ENCODE measurements at regions not wholly inside any gene's neighbourhood (a gene's known extent, or its start where the extent isn't known, plus 50 kb on each side); places are given as distances from the start of the nearest gene placed in this dataset.

GRCh38 chr17:72523491-72523890 is 402.7 kb downstream of the SOX9 start:
- no peak for DNase-seq (ENCODE audit: low read depth)

GRCh38 chr17:72525225-72526015 is 404.6 kb downstream of the SOX9 start:
- no peak for DNase-seq (ENCODE audit: low read depth)

GRCh38 chr17:72526769-72527168 is 405.9 kb downstream of the SOX9 start:
- no peak for DNase-seq (ENCODE audit: low read depth)

- no peak for DNase-seq (ENCODE audit: low read depth)
Observed at GRCh38 chr17:72527789-72528188, 407.0 kb downstream of the SOX9 start.

DNA sequence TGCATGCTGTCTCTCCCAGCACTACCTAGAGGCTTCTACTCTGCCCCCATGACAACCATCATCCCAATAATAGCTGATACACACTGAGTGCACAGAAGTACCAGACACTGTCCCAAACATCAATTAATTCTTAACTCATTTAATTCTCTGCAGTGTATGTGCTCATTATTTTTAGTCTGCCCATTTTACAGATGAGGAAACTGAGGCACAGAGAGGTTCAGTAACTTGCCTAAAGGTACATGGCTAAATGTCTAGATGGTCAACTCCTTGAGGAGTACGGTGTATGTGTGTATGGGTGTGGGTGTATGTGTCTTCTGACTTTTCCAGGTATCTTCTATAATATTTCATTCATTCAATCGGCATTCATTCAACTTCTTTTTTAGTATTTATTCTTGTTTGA is 407.9 kb downstream of the SOX9 start:
- no peak for DNase-seq (ENCODE audit: low read depth)

- DNase-seq (ENCODE audit: low read depth): no peak
Observed at GRCh38 chr17:72529386-72529785, 408.6 kb downstream of the SOX9 start.

- no peak for DNase-seq (ENCODE audit: low read depth)
Observed at GRCh38 chr17:72530454-72530853, 409.6 kb downstream of the SOX9 start.

DNA sequence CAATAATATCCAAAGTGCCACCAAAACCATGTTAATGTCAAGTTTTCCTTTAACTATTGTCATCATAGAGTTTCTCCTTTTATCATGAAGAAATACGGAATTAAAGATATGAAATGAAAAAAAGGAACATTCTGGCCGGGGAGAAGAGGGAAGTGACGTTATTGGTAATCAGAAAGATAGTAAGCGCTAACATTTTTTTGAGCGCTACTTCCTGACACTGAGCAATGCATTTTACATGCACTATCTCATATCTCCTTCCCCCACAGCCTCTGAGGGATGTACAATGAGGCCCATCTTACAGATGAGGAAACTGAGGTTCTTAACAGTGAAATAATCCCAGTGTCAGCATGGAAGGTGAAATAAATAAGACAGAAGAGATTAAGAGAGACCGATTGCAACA is 410.9 kb downstream of the SOX9 start:
- DNase-seq (ENCODE audit: low read depth): no peak

- no peak for DNase-seq (ENCODE audit: low read depth)
Observed at GRCh38 chr17:72534265-72534664, 413.4 kb downstream of the SOX9 start.

DNA sequence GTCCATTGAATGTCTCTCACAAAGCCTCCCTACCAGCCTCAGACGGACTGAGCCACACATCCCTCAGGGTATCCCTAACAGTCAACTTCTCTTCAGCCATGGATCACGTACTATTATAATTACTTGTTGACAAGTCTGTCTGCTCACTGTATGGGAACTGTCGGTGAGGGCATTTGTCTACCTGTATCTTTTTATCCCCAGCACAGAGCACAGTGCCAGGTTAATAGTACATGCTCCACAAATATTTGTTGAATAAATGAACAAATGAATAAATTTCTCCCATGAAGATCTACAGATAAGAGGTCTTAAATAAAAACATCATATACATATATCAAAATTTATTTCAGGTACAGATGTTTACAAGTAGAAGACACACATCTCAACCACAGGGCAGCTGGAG is 414.0 kb downstream of the SOX9 start:
- DNase-seq (ENCODE audit: low read depth): no peak

DNA sequence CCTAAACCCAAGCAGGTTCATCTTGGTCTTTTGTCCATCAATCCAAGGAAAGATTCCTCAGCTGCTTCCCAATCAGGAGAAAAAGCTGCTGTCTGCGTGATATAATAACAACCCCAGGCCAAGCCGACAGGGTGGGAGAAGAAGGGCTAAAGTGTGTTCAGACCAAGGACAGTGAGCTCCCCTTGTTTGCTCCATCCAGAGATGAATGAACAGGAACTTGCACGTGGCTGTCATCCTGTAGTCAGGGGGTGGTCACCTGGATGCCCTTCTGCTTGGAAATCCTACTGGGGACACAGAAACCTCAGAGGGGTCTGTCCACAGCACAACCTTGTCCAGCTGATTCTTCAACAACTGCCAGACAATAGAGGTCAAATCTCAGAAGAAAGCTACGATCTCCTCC is 414.5 kb downstream of the SOX9 start:
- DNase-seq (ENCODE audit: low read depth): no peak

DNA sequence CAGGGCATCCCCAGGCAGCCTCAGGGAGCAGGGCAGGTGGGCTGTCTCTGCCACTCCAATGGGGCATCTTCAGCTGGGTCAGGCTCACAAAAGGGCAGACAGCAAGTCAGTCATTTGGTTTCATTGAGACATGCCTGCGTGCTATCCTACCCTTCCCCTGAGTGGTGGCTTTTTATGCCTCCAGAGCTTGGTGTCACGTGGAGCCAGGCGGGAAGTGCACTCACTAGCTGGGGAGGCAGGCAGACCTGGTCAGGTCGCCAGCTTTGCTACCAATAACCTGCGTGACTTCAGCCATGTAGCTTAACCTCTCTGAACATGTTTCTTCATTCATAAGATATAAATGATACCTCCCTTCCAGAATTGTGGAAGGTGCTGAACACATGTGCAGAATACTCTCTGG is 415.0 kb downstream of the SOX9 start:
- DNase-seq (ENCODE audit: low read depth): no peak

DNA sequence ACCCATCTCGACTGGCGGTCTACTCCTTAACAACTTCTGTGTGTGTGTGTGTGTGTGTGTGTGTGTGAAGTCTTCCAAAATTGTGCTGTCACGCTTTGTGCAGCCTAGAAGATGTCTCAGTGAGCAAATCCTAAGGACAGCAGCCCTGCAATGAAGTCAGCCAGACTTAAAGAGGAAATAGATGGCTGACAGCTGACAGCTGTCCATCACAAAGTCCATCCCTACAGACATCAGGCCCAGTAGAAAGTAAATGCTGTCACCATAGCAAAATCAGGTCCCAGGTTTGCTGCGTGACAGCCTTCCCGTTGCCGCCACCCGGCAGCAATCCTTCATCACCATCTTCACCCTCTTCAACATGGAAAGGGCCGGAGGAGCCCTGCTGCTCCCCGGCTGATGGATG is 416.0 kb downstream of the SOX9 start:
- DNase-seq (ENCODE audit: low read depth): no peak

- DNase-seq (ENCODE audit: low read depth): no peak
Observed at GRCh38 chr17:72538443-72538842, 417.6 kb downstream of the SOX9 start.

DNA sequence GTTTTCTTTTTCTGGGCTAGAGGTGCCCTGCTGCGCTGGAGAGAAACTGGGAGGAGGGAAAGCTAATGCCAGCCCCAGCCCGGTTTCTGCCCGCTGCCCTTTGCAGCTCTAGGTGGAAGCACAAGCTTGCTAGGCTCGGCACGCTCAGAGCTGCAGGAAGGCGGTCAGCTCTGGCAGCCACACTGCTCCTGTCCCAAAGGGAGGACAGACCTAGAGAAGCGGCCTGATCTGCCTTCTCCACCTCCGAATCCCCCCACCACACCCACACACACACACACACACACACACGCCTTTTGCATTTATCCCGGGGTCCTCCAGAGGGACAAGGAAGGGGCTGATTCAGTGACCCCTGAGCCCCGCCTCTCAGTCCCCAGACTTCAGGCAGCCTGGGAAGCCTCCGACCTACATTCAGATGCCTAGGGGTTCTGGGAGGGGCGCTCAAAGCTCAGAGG is 418.1 kb downstream of the SOX9 start:
- DNase-seq (ENCODE audit: low read depth): no peak

DNA sequence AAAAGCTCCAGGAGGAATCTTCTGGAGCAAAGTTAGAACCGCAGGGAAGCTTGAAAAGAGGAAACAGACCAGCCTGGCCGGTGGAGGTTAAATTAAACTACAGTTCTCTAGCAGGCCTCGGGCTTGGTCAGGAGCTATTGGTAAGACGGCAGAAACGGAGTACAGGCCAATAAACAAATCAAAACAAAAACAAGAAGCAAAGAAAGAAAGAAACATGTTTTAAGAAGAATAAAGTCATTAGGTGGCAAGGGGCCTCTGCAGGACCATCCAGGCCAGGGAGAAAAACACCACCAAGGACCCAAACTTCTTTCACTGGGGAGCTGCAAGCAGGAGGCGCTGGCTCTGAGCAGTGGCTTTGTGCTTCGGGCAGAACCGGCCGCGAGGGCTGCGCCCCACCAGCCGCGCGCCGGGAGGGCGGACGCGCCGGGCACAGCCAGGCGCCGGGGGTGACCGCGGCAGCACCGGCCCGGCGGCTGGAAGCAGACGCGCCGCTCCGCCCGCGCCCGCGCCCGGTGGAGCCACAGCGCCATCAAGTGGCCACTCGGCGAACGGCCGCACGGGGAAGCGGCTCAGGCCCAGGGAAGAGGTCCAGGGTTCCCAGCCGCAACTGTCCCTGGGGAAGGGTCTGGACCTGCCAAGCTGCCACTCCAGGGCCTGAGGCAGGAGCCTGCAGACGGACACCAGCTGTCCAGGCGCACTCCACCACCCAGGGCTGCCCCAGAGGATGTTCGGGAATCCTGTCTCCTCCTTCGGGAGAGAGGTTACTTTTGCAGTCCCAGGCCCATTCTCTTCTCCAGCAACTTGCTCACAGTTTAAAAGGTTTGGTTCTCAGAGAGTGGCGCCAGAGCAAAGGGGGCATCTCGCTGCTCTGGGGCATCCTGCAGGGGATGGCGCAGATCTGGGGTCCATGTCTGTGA is 419.4 kb downstream of the SOX9 start:
- DNase-seq (ENCODE audit: low read depth): peak; percentile 29

GRCh38 chr17:72542317-72542716 is 421.5 kb downstream of the SOX9 start:
- DNase-seq (ENCODE audit: low read depth): no peak

GRCh38 chr17:72545766-72546165 is 424.9 kb downstream of the SOX9 start:
- no peak for DNase-seq (ENCODE audit: low read depth)

- no peak for DNase-seq (ENCODE audit: low read depth)
Observed at GRCh38 chr17:72553051-72553755, 432.4 kb downstream of the SOX9 start.

- DNase-seq (ENCODE audit: low read depth): no peak
Observed at GRCh38 chr17:72554508-72554907, 433.7 kb downstream of the SOX9 start.

DNA sequence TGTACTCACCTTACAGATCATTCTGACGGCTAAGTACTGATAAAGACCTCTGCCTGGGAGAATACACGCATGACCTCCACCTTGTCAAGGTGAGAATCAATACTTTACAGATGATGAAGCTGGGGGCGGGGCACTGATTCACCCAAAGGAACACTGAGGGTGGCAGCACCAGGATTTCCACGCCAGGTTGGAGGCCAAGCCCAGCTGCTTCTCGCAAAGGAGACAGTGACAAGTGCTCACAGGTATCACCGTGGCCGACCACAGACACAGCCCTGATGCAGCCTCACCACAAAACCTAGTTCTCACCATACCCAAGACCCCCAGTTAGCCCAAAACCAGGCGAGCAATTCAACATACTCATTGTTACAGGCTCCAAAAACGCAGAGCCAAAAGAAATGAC is 434.2 kb downstream of the SOX9 start:
- DNase-seq (ENCODE audit: low read depth): no peak

Data from activated T-helper 9 cell treated with anti-CD3 and anti-CD28 coated beads, Interleukin-2, amount 50 U/mL, for 16 hours (primary cell).